GM12878 (cell line): ENCODE measurements at regions not wholly inside any gene's neighbourhood (a gene's known extent, or its start where the extent isn't known, plus 50 kb on each side); places are given as distances from the start of the nearest gene placed in this dataset.

Source experiments
- ATAC-seq: fragments of 200-7000 bp; cut with Tn5 transposase; 3 replicates; pipeline ENCODE4 v1.9.1; 2020; ENCODE audit warnings: mild to moderate bottlenecking, moderate library complexity
- BruUV-seq: library from RNA; stranded (reverse); fragments of 400-500 nt; replicated peaks from 2 replicates; lab custom pipeline; 2021; lab: Mats Ljungman, UMichigan
- CTCF ChIA-PET: fragments of 300-600 bp; sonication (Branson Sonifier 250); formaldehyde crosslinking; extraction: SDS; loops from one replicate; lab custom pipeline; 2021; ENCODE audit warnings: inconsistent platforms; lab: Yijun Ruan, JAX
- POLR2A ChIA-PET: fragments of 350-600 bp; formaldehyde crosslinking; extraction: SDS; loops from one replicate; lab custom pipeline; 2021; ENCODE audit warnings: inconsistent platforms; lab: Charles Lee
- RAD21 ChIA-PET: fragments of 300-600 bp; sonication (Branson Sonifier 250); formaldehyde crosslinking; loops from one replicate; lab custom pipeline; 2023; ENCODE audit warnings: antibody characterized with exemption; ENCODE audit not compliant: unreplicated experiment; lab: Charles Lee
- SMC1A ChIA-PET: fragments of 300-600 bp; sonication (Branson Sonifier 250); formaldehyde crosslinking; loops from one replicate; lab custom pipeline; 2023; ENCODE audit not compliant: unreplicated experiment, uncharacterized antibody; lab: Charles Lee
- DNase-seq: peaks from one replicate; pipeline ENCODE4 v3.0.0-alpha.2; 2011; ENCODE audit warnings: low read depth, low spot score
- FAIRE-seq: peaks from 3 replicates; lab custom pipeline; 2011; peaks lifted over from hg19 to GRCh38; lab: Jason Lieb, UNC
- H2AFZ ChIP-seq: 2 replicates; pipeline ENCODE4 v1.6.0; 2011; ENCODE audit warnings: low read depth, low read length, control low read depth; ENCODE audit not compliant: control insufficient read depth
- H3K27ac ChIP-seq: 2 replicates; pipeline ENCODE4 v1.5.1; 2011; ENCODE audit warnings: control low read depth; ENCODE audit not compliant: control insufficient read depth, insufficient read depth
- H3K27me3 ChIP-seq, 2 experiments: replicated peaks in 1 of 2; 2 replicates each; pipeline versions ENCODE4 v1.6.0 to v1.6.1; 2011; ENCODE audit warnings: low read length in 1 of 2; ENCODE audit not compliant: control insufficient read depth in 2 of 2, insufficient read depth in 2 of 2
- H3K36me3 ChIP-seq, 2 experiments: 2 replicates each; pipeline ENCODE4 v1.5.1; 2011; ENCODE audit warnings: low read length in 1 of 2; ENCODE audit not compliant: control insufficient read depth in 2 of 2, insufficient read depth in 2 of 2
- H3K4me1 ChIP-seq: 2 replicates; pipeline ENCODE4 v1.6.1; 2011; ENCODE audit warnings: mild to moderate bottlenecking, low read length, moderate library complexity, mixed read lengths; ENCODE audit not compliant: control insufficient read depth, insufficient read depth
- H3K4me2 ChIP-seq: 2 replicates; pipeline ENCODE4 v1.6.0; 2011; ENCODE audit warnings: control low read depth; ENCODE audit not compliant: control insufficient read depth, insufficient read depth
- H3K4me3 ChIP-seq: fragments of 200-600 bp; sonication (generic); 2 replicates; pipeline ENCODE4 v1.5.1; 2016
- H3K79me2 ChIP-seq: 2 replicates; pipeline ENCODE4 v1.6.0; 2011; ENCODE audit warnings: low read length; ENCODE audit not compliant: control insufficient read depth, insufficient read depth
- H3K9ac ChIP-seq: 2 replicates; pipeline ENCODE4 v1.8.0; 2011; ENCODE audit warnings: low read length, control low read depth, mixed read lengths; ENCODE audit not compliant: control insufficient read depth, insufficient read depth
- H3K9me3 ChIP-seq: replicated peaks from 3 replicates; pipeline ENCODE4 v1.5.1; 2011; ENCODE audit warnings: mild to moderate bottlenecking, low read length; ENCODE audit not compliant: control insufficient read depth, insufficient read depth
- H4K20me1 ChIP-seq: 2 replicates; pipeline ENCODE4 v1.6.0; 2011; ENCODE audit not compliant: control insufficient read depth, insufficient read depth
- CREM ChIP-seq: IDR thresholded peaks from 2 replicates; pipeline ENCODE4 v1.6.1; 2014; ENCODE audit warnings: antibody characterized with exemption, low read depth
- ESRRA ChIP-seq: IDR thresholded peaks from 2 replicates; pipeline ENCODE4 v1.6.1; 2012; ENCODE audit warnings: mild to moderate bottlenecking, low read length, improper control_type of control experiment
- NFYB ChIP-seq: IDR thresholded peaks from 2 replicates; pipeline ENCODE4 v1.6.1; 2011; ENCODE audit warnings: low read depth, mild to moderate bottlenecking, low read length, improper control_type of control experiment, moderate library complexity; ENCODE audit not compliant: insufficient read depth
- NR2F1 ChIP-seq: fragments of 450-650 bp; conservative IDR thresholded peaks from 2 replicates; pipeline ENCODE4 v1.6.1; 2017; ENCODE audit warnings: mild to moderate bottlenecking
- PRDM15 ChIP-seq: fragments of 450-650 bp; formaldehyde crosslinking; IDR thresholded peaks from 2 replicates; pipeline ENCODE4 v1.4.0; 2020; ENCODE audit warnings: mild to moderate bottlenecking, moderate library complexity
- TCF7 ChIP-seq: IDR thresholded peaks from 2 replicates; pipeline ENCODE4 v1.6.1; 2014; ENCODE audit warnings: antibody characterized with exemption, borderline replicate concordance
- ZBED1 ChIP-seq: IDR thresholded peaks from 2 replicates; pipeline ENCODE4 v1.6.1; 2016; ENCODE audit warnings: borderline replicate concordance
- ZNF217 ChIP-seq: fragments of 450-650 bp; IDR thresholded peaks from 2 replicates; pipeline ENCODE4 v1.6.1; 2017; ENCODE audit warnings: antibody characterized with exemption, mild to moderate bottlenecking
- ZNF687 ChIP-seq: fragments of 450-650 bp; IDR thresholded peaks from 2 replicates; pipeline ENCODE4 v1.6.1; 2017; ENCODE audit warnings: mild to moderate bottlenecking, moderate library complexity
- WGBS: methylation state at CpG from one replicate; pipeline ENCODE4 v1.1.6; 2016; ENCODE audit warnings: low lambda C conversion rate; ENCODE audit not compliant: insufficient replicate concordance, insufficient coverage; ENCODE audit errors: missing lambda C conversion rate; 5-methylcytosine and 5-hydroxymethylcytosine counted together
- in situ Hi-C: fragments of 300-500 bp; cut with MboI; formaldehyde crosslinking; loops from 9 replicates; pipeline ENCODE4 v1.14.3; 2018; ENCODE audit warnings: mixed read lengths
- intact Hi-C: fragments of 100-400 bp; cut with micrococcal nuclease; formaldehyde crosslinking; loops from one replicate; pipeline ENCODE4 v1.14.2; 2022; ENCODE audit not compliant: unreplicated experiment

- ChIA-PET POLR2A (no interaction called here), CTCF (no interaction called here)
- in situ Hi-C loops: no loop called here
These were observed 109.8 kb downstream of the ACTL7B start for GRCh38 chr9:108746001-108746400.

GRCh38 chr9:108744641-108745040 lies 111.1 kb downstream of the ACTL7B start:
- Histone ChIP-seq H3K27me3 (no peaks in the 10 kb centered on the region), H3K79me2 (no peaks in the 10 kb centered on the region), H3K9ac (no peak overlapping the region), H3K4me2 (no peak overlapping the region), H3K4me1 (no peaks in the 10 kb centered on the region), H4K20me1 (no peaks in the 10 kb centered on the region), H3K27ac (no peak overlapping the region), H3K4me3 (no peak overlapping the region), H3K36me3 (no peaks in the 10 kb centered on the region), H2AFZ (no peak overlapping the region), H3K9me3 (no peaks in the 10 kb centered on the region)
- POLR2A ChIA-PET: no interaction called here
- DNase-seq (no peak), FAIRE-seq (no peak), ATAC-seq (no peak)
- RAD21 ChIA-PET: no interaction called here
- SMC1A ChIA-PET: no interaction called here
- intact Hi-C loops (no loop called here), in situ Hi-C loops (no loop called here)
- CTCF ChIA-PET: no interaction called here
- WGBS: 0% methylated on average over 2 of the region's 2 CpGs
- BruUV-seq: no TSS peak
- TF ChIP-seq ZBED1: no peak
- no peak for TF ChIP-seq PRDM15 (CRISPR knock-in tag)
- no peak for TF ChIP-seq ESRRA
- TF ChIP-seq TCF7: no peak
- no peak for TF ChIP-seq NFYB
- TF ChIP-seq ZNF217: no peak
- no peak for TF ChIP-seq CREM
- no peak for TF ChIP-seq ZNF687

More at GRCh38 chr9:108746001-108746400, 109.8 kb downstream of the ACTL7B start:
- no peaks in the 10 kb centered on the region for H3K9me3 ChIP-seq
- no peak overlapping the region for H2AFZ ChIP-seq
- H3K79me2 ChIP-seq: no peaks in the 10 kb centered on the region
- DNase-seq (no peak), FAIRE-seq (no peak), ATAC-seq (no peak)
- no peak overlapping the region for H3K9ac ChIP-seq
- no peaks in the 10 kb centered on the region for H3K27me3 ChIP-seq
- H3K4me1 ChIP-seq: no peaks in the 10 kb centered on the region
- RAD21 ChIA-PET: no interaction called here
- no peak for TF ChIP-seq NR2F1
- no peaks in the 10 kb centered on the region for H4K20me1 ChIP-seq
- WGBS: 29% methylated on average over 3 of the region's 3 CpGs
- SMC1A ChIA-PET: no interaction called here
- no peak overlapping the region for H3K27ac ChIP-seq
- no peaks in the 10 kb centered on the region for H3K36me3 ChIP-seq
- intact Hi-C loops: no loop called here
- H3K4me3 ChIP-seq: no peak overlapping the region
- H3K4me2 ChIP-seq: no peak overlapping the region
- BruUV-seq: no TSS peak
